ENCODE measurements at regions not wholly inside any gene's neighbourhood (a gene's known extent, or its start where the extent isn't known, plus 50 kb on each side); places are given as distances from the start of the nearest gene placed in this dataset.

DNA sequence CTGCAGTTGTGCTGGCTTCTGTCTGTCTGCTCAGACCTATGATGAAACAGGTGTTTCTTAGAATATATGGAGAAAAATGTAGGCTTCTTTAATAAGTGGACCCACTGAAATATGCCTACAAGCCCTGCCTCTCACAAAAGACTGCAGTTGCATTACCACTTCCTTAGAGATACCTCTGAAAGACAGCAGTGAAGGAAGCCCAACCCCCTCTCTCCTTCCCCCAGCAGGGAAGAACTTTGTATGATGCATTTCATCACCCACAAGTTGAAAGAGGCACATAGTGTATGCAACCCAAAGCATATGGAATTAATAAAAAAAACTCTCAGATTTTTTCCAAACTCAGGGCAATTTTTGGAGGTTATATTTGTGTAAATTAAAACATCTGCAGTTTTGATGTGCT, 916.7 kb downstream of the TECRL start:
- DNase-seq (ENCODE audit: low spot score), result no peak

- DNase-seq (ENCODE audit: low spot score), result no peak
Observed at GRCh38 chr4:63464393-63464792, 944.9 kb downstream of the TECRL start.

GRCh38 chr4:63460075-63460474, 949.2 kb downstream of the TECRL start:
- no peak for DNase-seq (ENCODE audit: low spot score)

DNA sequence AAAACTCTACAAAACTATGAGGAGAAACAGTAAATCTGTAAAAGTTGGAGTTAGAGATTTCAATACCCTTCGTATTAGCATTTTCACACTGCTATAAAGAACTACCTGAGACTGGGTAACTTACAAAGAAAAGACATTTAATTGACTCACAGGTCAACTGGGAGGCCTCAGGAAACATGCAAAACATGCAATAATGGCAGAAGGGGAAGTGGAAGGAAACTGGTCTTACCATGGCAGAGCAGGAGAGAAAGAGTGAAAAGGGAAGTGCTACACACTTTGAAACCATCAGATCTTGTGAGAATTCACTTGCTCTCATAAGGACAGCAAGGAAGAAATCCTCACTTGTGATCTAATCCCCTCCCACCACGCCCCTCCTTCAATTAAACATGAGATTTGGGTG, 949.9 kb downstream of the TECRL start:
- DNase-seq (ENCODE audit: low spot score), result no peak

DNA sequence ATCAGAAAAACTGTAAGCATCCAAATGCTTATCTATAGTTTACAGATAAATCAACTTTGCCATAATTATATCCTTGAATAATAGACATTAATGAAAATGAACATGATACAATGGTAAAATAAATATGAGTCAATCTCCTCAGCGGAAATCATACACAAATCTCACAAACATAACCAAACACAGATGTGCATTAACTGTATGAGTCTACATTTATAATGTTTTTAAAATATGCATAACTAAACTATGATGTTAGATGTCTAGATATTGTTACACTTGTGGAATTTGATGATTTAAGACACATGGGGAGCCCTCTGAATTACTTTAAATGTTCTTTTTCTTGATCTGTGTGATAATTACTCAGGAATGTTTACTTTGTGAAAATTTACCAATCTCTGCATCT, 951.2 kb downstream of the TECRL start:
- no peak for DNase-seq (ENCODE audit: low spot score)

DNA sequence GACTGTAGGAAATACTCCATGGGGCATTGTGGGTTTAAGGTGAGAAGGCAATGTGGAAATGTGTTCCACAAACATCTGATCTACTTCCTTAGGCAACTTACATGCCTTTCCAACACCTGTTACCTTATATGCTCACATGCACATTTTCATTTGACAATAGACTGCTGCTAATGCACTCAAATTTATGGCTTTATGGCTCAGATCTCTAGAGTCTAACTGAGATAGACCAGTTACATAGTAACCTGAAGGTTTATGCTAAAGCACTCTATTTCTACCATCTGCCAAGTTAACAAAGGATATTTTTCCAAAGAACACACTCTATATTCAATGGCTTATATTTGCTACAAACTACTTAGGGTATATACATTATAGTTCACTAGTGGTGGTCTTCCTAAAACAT, 969.0 kb downstream of the TECRL start:
- DNase-seq (ENCODE audit: low spot score), result no peak

- no peak for DNase-seq (ENCODE audit: low spot score)
Observed at GRCh38 chr4:63430105-63430504, 979.1 kb downstream of the TECRL start.

- no peak for DNase-seq (ENCODE audit: low spot score)
Observed at GRCh38 chr4:63396269-63396668, 1013.0 kb downstream of the TECRL start.

- DNase-seq (ENCODE audit: low spot score), result no peak
Observed at GRCh38 chr4:63393544-63393943, 1015.7 kb downstream of the TECRL start.

- DNase-seq (ENCODE audit: low spot score), result no peak
Observed at GRCh38 chr4:63379750-63380522, 1029.3 kb downstream of the TECRL start.

DNA sequence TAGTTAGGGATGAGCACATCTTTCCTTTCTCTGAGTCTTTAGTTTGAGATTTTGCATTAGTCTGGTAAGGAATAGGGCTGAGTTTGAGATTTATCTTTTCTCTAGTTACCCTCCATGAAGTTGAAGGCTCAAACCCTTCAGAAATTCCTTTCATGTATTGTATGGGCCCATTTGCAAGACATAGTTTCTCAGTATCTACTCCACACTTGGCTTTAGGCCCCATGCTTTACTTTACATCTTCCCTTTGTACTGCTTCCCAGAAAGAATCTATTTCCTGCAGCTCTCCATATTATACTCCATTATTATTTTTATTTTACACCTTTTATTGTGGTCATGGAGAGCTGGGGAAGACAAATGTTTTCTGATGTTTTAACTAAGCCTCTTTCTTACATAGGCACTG, 1038.2 kb downstream of the TECRL start:
- no peak for DNase-seq (ENCODE audit: low spot score)

- DNase-seq (ENCODE audit: low spot score), result no peak
Observed at GRCh38 chr4:63361628-63362027, 1047.6 kb downstream of the TECRL start.

GRCh38 chr4:63361066-63361465, 1048.2 kb downstream of the TECRL start:
- no peak for DNase-seq (ENCODE audit: low spot score)

DNA sequence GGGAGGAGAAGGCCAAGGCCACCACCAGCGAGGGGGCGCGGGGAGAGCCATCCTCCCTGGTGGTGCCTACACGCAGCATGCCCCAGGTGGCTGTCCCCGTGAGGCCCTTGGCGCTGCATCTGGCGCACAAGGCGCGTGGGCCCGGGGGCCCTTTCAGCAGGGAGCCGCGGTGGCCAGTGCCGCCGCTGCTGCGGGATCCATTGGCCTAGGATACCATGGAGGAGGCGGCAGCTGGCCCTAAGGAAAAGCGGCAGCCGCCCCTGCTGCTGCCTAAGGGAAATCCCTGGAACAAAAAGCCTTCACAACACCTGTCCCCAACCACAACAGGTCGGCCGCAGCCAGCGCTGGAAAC, 1059.6 kb downstream of the TECRL start:
- no peak for DNase-seq (ENCODE audit: low spot score)

DNA sequence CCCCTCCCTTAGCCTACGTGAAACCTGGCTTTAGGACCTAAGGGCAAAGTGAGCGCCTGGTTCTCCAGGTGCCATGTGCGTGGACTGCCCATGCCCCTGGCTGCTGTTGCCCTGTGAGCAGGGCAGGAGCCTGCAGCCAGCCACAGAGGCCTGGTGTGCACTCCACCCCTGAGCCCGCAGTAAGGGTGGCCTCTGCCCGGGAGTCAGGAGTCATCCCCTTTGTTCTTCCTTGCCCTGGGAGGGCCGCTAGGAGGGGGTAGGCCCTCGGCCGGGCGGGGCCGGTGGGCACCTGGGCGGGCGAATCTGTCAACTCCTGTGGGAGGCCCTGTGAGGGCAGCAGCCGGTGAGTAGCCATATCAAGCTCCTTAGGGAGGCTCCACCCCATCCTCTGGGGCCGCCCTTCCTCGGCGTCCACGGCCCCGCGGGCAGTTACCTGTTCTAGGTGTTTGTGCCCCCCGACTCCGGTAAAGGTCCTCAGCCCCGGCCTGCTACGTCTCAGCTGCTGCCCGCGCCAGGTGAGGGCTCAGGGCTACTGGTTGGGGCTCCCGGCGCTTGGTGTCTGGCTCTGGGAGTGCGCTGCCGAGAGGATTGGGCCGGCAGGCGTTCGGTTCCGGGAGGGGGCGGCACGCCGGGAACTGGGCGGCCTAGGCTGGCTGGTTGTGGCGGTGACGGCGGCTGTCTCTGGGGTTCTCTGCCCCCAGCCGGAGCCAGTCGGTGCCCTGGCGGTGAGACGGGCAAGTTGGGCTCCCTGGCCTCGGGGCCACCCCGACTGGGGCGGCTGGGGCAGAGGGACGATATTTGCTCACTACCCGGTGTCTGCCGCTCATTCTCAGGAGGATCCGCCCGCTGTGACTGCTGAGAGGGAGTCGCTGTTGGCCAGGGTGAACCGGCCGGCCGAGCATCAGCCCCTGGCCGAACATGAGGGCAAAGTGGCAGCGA, 1060.2 kb downstream of the TECRL start:
- peak; percentile 1 for DNase-seq (ENCODE audit: low spot score)

DNA sequence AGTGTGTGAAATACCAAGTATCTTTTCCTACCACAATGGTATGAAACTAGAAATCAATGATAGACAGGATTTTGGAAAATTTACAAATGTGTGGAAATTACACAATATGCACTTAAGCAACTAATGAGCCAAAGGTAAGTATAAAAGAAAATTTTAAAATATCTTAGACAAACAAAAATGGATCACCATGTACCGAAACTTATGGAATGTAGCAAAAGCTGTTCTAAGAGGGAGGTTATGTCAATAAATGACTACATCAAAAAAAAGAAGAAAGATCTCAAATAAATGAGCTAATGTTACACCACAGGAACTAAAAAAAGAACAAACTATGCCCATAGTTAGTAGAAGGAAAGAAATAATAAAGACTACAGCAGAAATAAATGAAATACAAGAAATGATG, 1084.1 kb downstream of the TECRL start:
- DNase-seq (ENCODE audit: low spot score), result no peak

DNA sequence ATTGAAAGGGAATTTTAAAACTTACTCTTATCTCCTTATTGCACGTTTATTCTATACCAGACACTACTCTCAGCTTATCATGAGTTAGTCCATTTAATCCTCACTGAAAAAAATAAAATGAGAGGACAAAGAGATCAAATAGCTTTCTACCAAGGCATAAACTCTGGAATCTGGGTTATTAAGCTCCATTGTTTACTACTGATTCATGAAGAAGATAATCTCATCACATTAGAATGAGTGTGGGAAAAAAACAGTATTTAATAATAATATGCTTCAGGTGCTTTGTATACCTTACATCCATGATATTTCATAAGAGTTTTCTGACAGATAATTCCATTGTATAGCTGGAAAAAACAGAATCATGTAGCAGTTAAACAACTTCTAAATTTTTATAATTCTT, 1092.6 kb downstream of the TECRL start:
- no peak for DNase-seq (ENCODE audit: low spot score)

- no peak for DNase-seq (ENCODE audit: low spot score)
Observed at GRCh38 chr4:63315651-63316050, 1093.6 kb downstream of the TECRL start.

GRCh38 chr4:63308697-63309096, 1100.6 kb downstream of the TECRL start:
- no peak for DNase-seq (ENCODE audit: low spot score)

GRCh38 chr4:63302792-63303191, 1106.5 kb downstream of the TECRL start:
- DNase-seq (ENCODE audit: low spot score), result no peak

- no peak for DNase-seq (ENCODE audit: low spot score)
Observed at GRCh38 chr4:63302078-63302477, 1107.2 kb downstream of the TECRL start.

DNA sequence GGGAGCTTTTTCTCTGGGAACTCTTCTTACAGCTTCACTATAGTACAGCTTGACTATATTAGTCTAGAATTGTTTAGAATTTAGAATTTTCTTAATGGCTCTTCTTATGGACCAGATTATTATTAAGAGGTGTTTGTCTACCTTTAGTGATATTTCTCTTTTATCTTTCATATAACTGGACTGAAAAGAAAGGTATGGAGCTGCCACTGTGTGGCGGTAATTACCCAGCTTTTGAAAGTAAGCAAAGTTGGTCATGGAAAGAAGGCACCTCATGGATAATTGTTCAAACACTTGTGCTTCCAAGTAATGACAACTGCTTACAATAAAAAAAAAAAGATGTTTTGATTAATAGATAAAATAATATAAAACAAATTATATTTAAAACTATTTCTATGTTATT, 1112.5 kb downstream of the TECRL start:
- no peak for DNase-seq (ENCODE audit: low spot score)

- no peak for DNase-seq (ENCODE audit: low spot score)
Observed at GRCh38 chr4:63275491-63275890, 1133.8 kb downstream of the TECRL start.
